VCaP (cell line): ENCODE measurements at regions not wholly inside any gene's neighbourhood (a gene's known extent, or its start where the extent isn't known, plus 50 kb on each side); places are given as distances from the start of the nearest gene placed in this dataset.

Experiments
- H3K27ac ChIP-seq: fragments of 450-650 bp; 2 replicates; pipeline ENCODE4 v1.5.1; 2017
- TF ChIP-seq, protein P1 (sequence below): fragments of 450-650 bp; conservative IDR thresholded peaks from 2 replicates; pipeline ENCODE4 v1.5.1; 2017; ENCODE audit warnings: mild to moderate bottlenecking, moderate library complexity

DNA sequence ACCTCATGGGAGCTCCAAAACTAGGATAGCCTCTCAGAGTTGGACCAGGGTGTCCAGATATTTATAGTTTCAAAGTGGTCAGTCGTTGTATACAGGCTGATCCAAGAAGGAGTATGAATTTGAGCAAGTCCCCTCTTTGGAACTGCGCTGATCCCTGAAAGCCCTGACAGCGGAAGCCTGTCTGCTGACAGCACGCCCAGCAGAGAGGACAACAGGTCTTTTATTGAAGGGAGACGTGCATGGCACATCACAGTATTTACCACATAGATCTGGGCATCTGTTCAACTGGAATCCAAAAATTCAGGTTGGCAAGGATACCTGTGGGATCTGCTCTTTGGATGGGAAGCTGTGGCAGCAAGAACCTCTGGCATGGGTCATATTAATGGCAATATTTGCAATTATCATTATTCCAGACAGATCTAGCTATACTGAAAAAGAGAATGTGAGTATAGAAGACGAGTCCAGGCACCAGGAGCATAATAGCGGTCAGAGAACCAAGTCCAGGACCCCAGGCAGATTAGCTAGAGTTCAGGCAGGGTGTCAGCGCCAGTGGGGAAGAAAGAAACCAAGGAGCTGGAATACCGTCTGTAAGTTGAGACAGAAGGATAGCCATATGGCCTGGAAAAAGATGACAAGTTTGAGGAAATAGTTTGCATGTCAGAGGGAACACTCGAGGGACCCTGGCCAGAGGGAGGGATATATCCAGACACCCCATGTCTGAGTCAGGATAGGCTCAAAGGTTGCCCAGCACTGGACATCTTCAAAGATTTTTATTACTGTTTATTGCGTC is 260.4 kb upstream of the FANCL start:
- H3K27ac ChIP-seq: no peak overlapping the region
- TF ChIP-seq, protein P1, sequence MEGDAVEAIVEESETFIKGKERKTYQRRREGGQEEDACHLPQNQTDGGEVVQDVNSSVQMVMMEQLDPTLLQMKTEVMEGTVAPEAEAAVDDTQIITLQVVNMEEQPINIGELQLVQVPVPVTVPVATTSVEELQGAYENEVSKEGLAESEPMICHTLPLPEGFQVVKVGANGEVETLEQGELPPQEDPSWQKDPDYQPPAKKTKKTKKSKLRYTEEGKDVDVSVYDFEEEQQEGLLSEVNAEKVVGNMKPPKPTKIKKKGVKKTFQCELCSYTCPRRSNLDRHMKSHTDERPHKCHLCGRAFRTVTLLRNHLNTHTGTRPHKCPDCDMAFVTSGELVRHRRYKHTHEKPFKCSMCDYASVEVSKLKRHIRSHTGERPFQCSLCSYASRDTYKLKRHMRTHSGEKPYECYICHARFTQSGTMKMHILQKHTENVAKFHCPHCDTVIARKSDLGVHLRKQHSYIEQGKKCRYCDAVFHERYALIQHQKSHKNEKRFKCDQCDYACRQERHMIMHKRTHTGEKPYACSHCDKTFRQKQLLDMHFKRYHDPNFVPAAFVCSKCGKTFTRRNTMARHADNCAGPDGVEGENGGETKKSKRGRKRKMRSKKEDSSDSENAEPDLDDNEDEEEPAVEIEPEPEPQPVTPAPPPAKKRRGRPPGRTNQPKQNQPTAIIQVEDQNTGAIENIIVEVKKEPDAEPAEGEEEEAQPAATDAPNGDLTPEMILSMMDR: no peak

DNA sequence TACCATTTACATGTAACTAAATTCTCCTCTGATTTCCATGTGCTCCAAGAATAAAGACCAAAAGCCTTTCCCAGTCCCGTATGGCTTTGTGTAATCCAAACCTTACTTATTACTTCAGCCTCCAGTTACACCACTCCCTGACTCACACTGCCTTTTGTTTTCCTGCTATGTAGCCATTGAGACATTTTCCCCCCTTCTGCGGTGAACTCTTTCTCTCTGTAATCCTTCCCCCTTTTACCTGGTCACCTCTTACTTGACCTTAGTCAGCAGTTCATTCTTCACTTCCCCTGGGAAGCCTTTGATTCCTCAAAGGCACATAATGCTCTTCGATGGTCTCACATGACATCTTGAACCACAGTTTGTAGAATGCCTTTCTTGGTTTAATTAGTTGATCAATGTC is 256.0 kb upstream of the FANCL start:
- H3K27ac ChIP-seq: no peak overlapping the region
- TF ChIP-seq, protein P1: no peak

DNA sequence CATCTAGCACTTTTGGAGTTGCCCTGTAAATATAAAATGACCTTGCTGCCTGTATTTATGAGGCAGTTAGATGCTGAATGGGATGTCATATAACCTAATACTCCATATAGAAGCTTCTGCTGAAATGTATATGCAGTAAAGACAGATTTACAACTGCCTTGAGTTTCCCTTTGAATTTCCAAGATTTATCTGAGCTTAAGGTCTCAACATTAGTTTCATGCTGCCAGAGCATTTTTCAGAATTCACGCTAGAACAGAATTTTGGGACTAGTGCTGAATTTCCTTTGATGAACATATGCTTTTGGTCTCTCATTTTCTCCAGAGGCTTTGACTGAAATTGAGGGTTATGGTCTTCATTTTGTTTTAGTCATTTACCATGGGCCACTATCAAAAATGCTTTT is 254.7 kb upstream of the FANCL start:
- TF ChIP-seq, protein P1: no peak
- H3K27ac ChIP-seq: no peak overlapping the region

DNA sequence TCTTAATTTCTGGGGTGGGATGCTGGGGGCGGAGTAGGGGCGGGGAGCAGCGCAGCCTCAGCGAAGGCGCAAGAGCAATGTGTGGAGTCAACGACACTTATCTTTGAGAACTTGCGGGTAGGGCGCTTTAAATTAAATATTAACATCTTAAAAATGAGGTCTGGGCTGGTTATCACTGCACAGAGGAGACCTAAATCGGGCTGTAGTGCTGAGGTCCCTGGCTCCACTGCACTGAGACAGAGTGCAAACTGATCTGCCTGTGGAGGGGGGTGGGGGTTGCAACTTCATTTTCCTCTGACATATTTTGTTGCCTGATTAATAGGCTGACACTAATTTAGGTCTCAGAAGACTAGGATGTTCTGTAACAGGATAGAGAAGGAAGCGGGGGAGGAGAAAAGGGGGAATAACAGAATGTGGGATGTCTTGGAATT is 253.0 kb upstream of the FANCL start:
- TF ChIP-seq, protein P1: no peak
- H3K27ac ChIP-seq: no peak overlapping the region

DNA sequence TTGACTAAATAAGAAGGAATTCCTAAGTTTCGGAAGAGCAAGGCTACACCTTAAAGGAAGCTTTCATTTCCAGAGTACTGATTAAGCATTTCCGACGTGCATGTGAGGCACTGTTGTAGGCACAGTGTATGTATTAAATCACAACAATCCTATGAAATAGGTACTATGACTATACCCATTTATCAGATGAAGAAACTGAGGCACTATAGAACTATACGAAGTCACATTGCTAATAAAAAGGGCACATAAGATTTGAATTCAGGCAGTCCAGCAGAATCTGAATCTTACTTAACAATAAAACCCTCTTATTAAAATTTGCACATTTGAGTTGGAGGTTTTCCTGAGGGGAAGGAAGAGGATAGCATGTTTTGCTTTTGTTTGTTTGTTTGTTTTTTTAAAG is 243.5 kb upstream of the FANCL start:
- TF ChIP-seq, protein P1: no peak

DNA sequence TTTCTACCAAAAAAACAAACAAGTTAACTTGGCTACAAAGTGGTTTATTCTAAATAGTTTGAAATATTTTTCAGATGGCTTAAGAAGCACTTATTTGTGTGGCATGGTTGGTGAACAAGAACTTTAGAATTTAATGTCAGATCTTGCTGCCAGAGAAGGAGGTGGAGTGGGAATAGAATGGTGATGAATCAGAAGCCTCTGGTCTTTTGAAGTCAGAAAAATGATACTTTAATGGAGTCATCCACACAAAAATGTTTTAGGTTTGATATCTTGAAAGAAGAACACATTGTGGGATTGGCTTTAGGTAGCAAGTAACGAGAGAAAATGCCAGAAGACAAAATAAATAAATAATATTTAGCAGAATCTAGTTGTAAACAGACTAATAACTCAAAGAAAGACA is 243.1 kb upstream of the FANCL start:
- TF ChIP-seq, protein P1: no peak
- H3K27ac ChIP-seq: no peak overlapping the region

More for the DNA sequence above, 243.5 kb upstream of the FANCL start:
- no peak overlapping the region for H3K27ac ChIP-seq

DNA sequence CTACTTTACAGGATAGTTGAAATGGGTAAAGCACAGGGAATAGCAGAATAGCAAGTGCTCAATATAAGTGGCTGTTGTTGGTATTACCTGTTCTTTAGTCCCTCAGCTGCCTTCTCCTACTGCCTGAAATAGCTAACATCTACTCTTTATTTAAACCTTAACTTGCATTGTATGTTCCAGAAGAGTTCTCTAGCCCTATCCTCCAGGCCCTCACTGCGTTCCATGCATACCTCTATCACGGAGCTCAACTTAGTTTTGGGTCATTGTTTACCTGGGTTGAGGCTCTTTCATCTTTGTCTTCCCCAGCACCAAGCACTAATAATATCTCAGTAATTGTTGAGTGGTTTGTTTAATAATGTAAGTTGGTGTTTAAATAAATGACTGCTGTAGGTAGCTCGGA is 242.2 kb upstream of the FANCL start:
- no peak overlapping the region for H3K27ac ChIP-seq
- TF ChIP-seq, protein P1: no peak
